Coronary artery (tissue), 2 donors: ENCODE measurements at regions not wholly inside any gene's neighbourhood (a gene's known extent, or its start where the extent isn't known, plus 50 kb on each side); places are given as distances from the start of the nearest gene placed in this dataset.

Experiments used
- DNase-seq: peaks from one replicate; pipeline ENCODE4 v3.0.0-alpha.2; 2017; ENCODE audit warnings: low spot score
- H3K27ac ChIP-seq, 2 donors: fragments of 200-600 bp; sonication (generic); one replicate each; pipeline ENCODE4 v1.5.1; 2016 to 2019
- H3K4me3 ChIP-seq: fragments of 200-600 bp; sonication (generic); 2 replicates; pipeline ENCODE4 v1.5.1; 2016; ENCODE audit warnings: mild to moderate bottlenecking, moderate library complexity
- TF ChIP-seq, protein P1 (sequence below): fragments of 200-600 bp; sonication (generic); IDR thresholded peaks from one replicate; pipeline ENCODE4 v1.5.1; 2019; ENCODE audit warnings: antibody characterized with exemption

DNA sequence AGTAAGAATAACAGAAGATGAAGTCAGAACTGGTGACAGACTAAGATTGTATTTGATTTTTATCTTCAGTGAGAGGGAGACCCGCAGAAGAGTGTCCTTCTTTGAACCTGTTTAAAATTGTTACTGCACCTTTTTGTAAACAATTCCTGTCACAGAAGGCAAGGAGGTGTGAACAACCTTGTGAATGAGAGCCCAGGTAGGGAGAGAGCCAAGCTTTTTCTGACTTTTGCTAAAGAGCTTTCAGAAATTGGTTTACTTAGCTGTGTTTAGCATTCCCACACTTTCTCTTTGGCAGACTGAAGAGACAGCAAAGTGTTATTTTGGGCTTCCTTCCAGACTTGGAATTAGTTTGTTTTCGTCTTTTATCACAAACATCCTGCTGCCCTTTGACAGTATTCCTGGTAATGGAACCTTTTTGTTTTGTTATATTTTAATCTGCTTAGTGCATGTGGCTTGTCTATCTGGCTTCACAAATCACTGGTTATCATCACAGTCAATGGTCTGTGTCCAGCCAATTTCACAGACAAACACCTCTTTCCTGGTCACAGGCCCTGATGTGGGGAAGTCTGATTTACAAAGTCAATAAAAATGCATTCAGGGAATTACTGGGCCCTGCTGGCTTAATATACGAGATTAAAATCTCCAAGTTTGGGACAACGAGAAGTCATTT, 85.7 kb upstream of the HS3ST2 start:
- H3K27ac ChIP-seq: no peak overlapping the region
- DNase-seq: no peak
- no peak overlapping the region for H3K4me3 ChIP-seq
- TF ChIP-seq, protein P1, sequence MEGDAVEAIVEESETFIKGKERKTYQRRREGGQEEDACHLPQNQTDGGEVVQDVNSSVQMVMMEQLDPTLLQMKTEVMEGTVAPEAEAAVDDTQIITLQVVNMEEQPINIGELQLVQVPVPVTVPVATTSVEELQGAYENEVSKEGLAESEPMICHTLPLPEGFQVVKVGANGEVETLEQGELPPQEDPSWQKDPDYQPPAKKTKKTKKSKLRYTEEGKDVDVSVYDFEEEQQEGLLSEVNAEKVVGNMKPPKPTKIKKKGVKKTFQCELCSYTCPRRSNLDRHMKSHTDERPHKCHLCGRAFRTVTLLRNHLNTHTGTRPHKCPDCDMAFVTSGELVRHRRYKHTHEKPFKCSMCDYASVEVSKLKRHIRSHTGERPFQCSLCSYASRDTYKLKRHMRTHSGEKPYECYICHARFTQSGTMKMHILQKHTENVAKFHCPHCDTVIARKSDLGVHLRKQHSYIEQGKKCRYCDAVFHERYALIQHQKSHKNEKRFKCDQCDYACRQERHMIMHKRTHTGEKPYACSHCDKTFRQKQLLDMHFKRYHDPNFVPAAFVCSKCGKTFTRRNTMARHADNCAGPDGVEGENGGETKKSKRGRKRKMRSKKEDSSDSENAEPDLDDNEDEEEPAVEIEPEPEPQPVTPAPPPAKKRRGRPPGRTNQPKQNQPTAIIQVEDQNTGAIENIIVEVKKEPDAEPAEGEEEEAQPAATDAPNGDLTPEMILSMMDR: no peak

DNA sequence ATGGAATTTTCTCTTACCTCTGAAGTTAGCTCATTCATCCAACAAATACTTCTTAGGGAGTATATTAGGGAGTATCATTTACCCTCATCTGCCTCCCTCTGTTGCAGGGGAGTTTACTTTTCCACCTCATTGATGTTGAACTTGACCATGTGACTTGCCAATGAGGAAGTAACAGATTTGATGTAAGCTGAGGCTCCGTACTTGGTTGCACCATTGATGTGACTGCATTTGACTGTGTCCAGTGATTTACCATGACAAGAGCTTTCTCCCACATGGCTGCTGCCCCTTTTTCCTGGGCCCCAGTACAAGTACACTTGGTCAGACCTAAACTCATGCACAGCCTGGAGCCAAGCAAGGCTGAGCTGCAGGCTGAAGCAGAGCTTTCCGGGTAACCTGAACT, 81.6 kb upstream of the HS3ST2 start:
- no peak overlapping the region for H3K4me3 ChIP-seq
- no peak overlapping the region for H3K27ac ChIP-seq
- no peak for DNase-seq
- TF ChIP-seq, protein P1: no peak

DNA sequence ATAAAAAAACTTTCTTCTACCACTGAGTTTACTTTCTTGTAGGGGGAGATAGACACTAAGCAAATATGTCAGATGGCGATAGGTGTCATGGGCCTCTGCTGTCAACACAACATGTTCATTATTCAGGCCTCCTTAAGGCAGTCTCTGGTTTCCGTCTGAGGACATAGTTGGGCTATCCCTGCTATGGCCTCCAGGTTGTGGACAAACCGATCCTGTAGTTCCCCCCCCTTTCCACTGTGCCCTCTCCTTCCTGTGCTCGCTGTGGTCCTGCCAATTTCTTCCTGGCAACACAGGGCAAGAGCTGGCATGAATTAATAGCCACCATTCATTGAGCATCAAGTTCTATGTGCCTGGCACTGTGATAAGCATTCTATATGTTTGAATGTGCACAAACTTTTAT, 81.0 kb upstream of the HS3ST2 start:
- TF ChIP-seq, protein P1: no peak
- H3K4me3 ChIP-seq: no peak overlapping the region

DNA sequence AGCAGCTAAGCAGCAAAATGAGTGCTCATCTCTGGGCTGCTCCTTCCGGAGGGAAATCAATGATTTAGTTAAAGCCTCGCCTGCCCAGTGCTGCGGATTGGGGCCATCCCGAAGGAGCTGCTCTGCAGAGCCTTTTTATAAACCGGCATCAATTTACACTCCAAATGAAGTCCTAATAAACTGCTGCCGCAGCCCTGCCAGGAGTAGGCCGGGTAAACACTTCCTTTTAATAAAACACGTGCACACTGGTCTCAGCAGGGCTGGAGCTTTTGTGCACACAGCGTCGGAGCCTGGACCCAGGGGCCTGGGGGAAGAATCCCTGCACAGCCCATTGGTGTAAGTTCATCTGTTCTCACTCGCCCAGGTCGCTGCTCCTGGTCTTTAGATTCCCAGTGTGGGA, 79.6 kb upstream of the HS3ST2 start:
- TF ChIP-seq, protein P1: no peak
- no peak for DNase-seq
- Histone ChIP-seq H3K4me3 (no peak overlapping the region), H3K27ac (no peak overlapping the region)

More for the DNA sequence above, 81.0 kb upstream of the HS3ST2 start:
- DNase-seq: no peak
- no peak overlapping the region for H3K27ac ChIP-seq

DNA sequence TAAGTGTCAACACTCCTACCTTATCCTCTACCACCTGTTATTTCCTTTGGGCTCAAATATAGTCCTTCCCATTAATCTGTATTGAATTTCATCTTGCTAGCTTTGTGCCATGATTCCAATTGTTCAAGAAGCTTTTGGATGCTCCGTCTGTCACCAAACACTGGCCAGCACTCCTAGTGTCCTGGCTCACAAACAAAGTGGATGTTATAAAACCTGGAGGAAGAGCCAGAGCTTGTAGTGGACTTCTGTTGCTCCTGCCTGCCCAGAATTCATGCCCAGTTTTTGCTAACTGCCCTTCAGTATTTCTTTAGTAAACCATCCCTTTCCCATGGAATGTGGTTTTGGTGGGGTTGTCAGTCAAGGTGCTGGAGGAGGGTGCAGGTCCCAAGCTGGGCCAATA, 77.2 kb upstream of the HS3ST2 start:
- Histone ChIP-seq H3K27ac (no peak overlapping the region), H3K4me3 (no peak overlapping the region)
- TF ChIP-seq, protein P1: no peak
- no peak for DNase-seq

DNA sequence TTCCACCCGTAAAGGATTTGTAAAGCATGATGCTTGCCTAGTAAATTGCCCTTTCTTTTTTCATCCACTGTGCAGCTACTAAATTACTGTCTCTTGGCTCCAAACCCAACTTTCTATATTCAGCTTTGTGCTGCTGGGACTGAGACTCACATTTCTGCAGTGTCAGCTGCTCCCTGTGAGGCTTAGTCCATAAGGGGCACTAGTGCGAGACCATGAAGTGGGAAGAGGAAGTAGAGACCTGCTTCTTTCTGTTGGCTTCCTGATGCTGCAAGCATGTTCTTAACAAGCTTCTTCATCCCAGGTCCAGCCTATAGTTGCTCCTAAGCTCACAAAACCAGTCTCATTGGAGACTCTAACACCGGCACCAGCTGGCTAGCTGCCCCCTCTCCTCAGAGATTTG, 74.9 kb upstream of the HS3ST2 start:
- no peak overlapping the region for H3K27ac ChIP-seq
- no peak overlapping the region for H3K4me3 ChIP-seq
- no peak for DNase-seq
- TF ChIP-seq, protein P1: no peak

DNA sequence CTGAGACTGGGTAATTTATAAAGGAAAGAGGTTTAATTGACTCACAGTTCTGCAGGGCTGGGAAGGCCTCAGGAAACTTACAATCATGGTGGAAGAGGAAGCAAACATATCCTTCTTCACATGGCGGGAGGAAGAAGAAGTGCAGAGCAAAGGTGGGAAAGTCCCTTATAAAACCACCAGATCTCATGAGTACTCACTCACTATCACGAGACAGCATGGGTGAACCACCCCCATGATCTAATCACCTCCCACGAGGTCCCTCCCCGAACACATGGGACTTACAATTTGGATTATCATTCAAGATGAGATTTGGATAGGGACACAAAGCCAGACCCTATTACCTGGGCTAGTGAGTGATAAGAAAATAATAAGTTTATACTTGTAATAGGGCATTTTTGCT, 70.6 kb upstream of the HS3ST2 start:
- DNase-seq: no peak
- Histone ChIP-seq H3K27ac (no peak overlapping the region), H3K4me3 (no peak overlapping the region)
- TF ChIP-seq, protein P1: no peak
